ENCODE measurements at regions not wholly inside any gene's neighbourhood (a gene's known extent, or its start where the extent isn't known, plus 50 kb on each side); places are given as distances from the start of the nearest gene placed in this dataset.

- TF ChIP-seq CTCF (IDR thresholded peaks at IDR 0.05 in 2 of 3, conservative IDR thresholded peaks at IDR 0.05 in 1 of 3; ENCODE audit: control insufficient read depth in 2 of 3, extremely low read depth in 1 of 3, insufficient read depth in 1 of 3, low read depth in 3 of 3, low read length in 3 of 3) = no peak
- TF ChIP-seq RAD21 (IDR thresholded peaks at IDR 0.05; ENCODE audit: insufficient read depth, low read depth, low read length) = no peak
- TF ChIP-seq STAT1 (conservative IDR thresholded peaks at IDR 0.05) = no peak
- intact Hi-C loops (cut with micrococcal nuclease; ENCODE audit: unreplicated experiment) = no loop called here
- no peaks in the 10 kb centered on the region for H3K79me2 ChIP-seq (ENCODE audit: control insufficient read depth, insufficient read depth, low read length)
- no peak overlapping the region for H3K4me3 ChIP-seq
- no peak overlapping the region for H2AFZ ChIP-seq (ENCODE audit: control insufficient read depth, low read depth, low read length)
- DNase-seq (ENCODE audit: low read depth, low spot score) (no peak), FAIRE-seq (no peak), ATAC-seq (no peak)
- no TSS peak for BruUV-seq (replicated peaks)
- peaks cover 0 to 8% of the 10 kb centered on the region in 2 experiments; a peak in 2 of 4 replicates for H3K27me3 ChIP-seq (replicated peaks in 1 of 2; ENCODE audit: control insufficient read depth in 2 of 2, insufficient read depth in 2 of 2, low read length in 1 of 2)
- no peaks in the 10 kb centered on the region for H3K36me3 ChIP-seq (ENCODE audit: control insufficient read depth in 2 of 2, insufficient read depth in 2 of 2, low read length in 1 of 2)
- H3K9ac ChIP-seq (ENCODE audit: control insufficient read depth, insufficient read depth, low read length) = no peak overlapping the region
- ChIA-PET CTCF (no interaction called here), POLR2A (no interaction called here), RAD21 (ENCODE audit: unreplicated experiment) (no interaction called here), SMC1A (ENCODE audit: uncharacterized antibody, unreplicated experiment) (no interaction called here)
- no peaks in the 10 kb centered on the region for H3K4me1 ChIP-seq (ENCODE audit: control insufficient read depth, insufficient read depth, low read length)
- WGBS (ENCODE audit: insufficient coverage, insufficient replicate concordance, low lambda C conversion rate, missing lambda C conversion rate) = 17% methylated on average over 18 of the region's 18 CpGs
- H4K20me1 ChIP-seq (ENCODE audit: control insufficient read depth, insufficient read depth) = no peaks in the 10 kb centered on the region
- H3K27ac ChIP-seq (ENCODE audit: control insufficient read depth, insufficient read depth) = no peak overlapping the region
- no peak overlapping the region for H3K4me2 ChIP-seq (ENCODE audit: control insufficient read depth, insufficient read depth)
- H3K9me3 ChIP-seq (replicated peaks; ENCODE audit: control insufficient read depth, insufficient read depth, low read length) = no peaks in the 10 kb centered on the region
- in situ Hi-C loops (cut with MboI) = no loop called here
These were observed 173.3 kb upstream of the GLI2 start for GRCh38 chr2:120562218-120563005.

- Histone ChIP-seq H3K9me3 (replicated peaks; ENCODE audit: control insufficient read depth, insufficient read depth, low read length) (no peaks in the 10 kb centered on the region), H3K79me2 (ENCODE audit: control insufficient read depth, insufficient read depth, low read length) (no peaks in the 10 kb centered on the region), H3K36me3 (ENCODE audit: control insufficient read depth in 2 of 2, insufficient read depth in 2 of 2, low read length in 1 of 2) (no peaks in the 10 kb centered on the region), H2AFZ (ENCODE audit: control insufficient read depth, low read depth, low read length) (no peak overlapping the region), H3K4me1 (ENCODE audit: control insufficient read depth, insufficient read depth, low read length) (no peaks in the 10 kb centered on the region), H3K4me3 (no peak overlapping the region), H3K4me2 (ENCODE audit: control insufficient read depth, insufficient read depth) (no peak overlapping the region), H3K27me3 (replicated peaks in 1 of 2; ENCODE audit: control insufficient read depth in 2 of 2, insufficient read depth in 2 of 2, low read length in 1 of 2) (peaks cover 0 to 10% of the 10 kb centered on the region in 2 experiments; a peak in 2 of 4 replicates), H3K9ac (ENCODE audit: control insufficient read depth, insufficient read depth, low read length) (no peak overlapping the region), H3K27ac (ENCODE audit: control insufficient read depth, insufficient read depth) (no peak overlapping the region), H4K20me1 (ENCODE audit: control insufficient read depth, insufficient read depth) (no peaks in the 10 kb centered on the region)
- DNase-seq (ENCODE audit: low read depth, low spot score) (no peak), FAIRE-seq (no peak), ATAC-seq (no peak)
- in situ Hi-C loops (cut with MboI) (no loop called here), intact Hi-C loops (cut with micrococcal nuclease; ENCODE audit: unreplicated experiment) (no loop called here)
- 0% methylated on average over 2 of the region's 2 CpGs for WGBS (ENCODE audit: insufficient coverage, insufficient replicate concordance, low lambda C conversion rate, missing lambda C conversion rate)
- RAD21 ChIA-PET (ENCODE audit: unreplicated experiment) = no interaction called here
- POLR2A ChIA-PET = no interaction called here
- SMC1A ChIA-PET (ENCODE audit: uncharacterized antibody, unreplicated experiment) = no interaction called here
- CTCF ChIA-PET = no interaction called here
- BruUV-seq (replicated peaks) = no TSS peak
- TF ChIP-seq IKZF1 (conservative IDR thresholded peaks at IDR 0.05) (no peak), BHLHE40 (IDR thresholded peaks at IDR 0.05; ENCODE audit: borderline replicate concordance in 1 of 2, low read depth in 2 of 2, low read length in 1 of 2) (no peak), IRF4 (IDR thresholded peaks at IDR 0.05; ENCODE audit: low read depth, low read length) (no peak), USF2 (IDR thresholded peaks at IDR 0.05; ENCODE audit: borderline replicate concordance, low read depth, low read length) (no peak), TARDBP (IDR thresholded peaks at IDR 0.05; ENCODE audit: borderline replicate concordance) (no peak), CBFB (IDR thresholded peaks at IDR 0.05; ENCODE audit: low read depth) (no peak)
These were observed 172.1 kb upstream of the GLI2 start for GRCh38 chr2:120563616-120564015.

Measured in GM12878 (cell line).